ENCODE measurements at regions not wholly inside any gene's neighbourhood (a gene's known extent, or its start where the extent isn't known, plus 50 kb on each side); places are given as distances from the start of the nearest gene placed in this dataset.

DNA sequence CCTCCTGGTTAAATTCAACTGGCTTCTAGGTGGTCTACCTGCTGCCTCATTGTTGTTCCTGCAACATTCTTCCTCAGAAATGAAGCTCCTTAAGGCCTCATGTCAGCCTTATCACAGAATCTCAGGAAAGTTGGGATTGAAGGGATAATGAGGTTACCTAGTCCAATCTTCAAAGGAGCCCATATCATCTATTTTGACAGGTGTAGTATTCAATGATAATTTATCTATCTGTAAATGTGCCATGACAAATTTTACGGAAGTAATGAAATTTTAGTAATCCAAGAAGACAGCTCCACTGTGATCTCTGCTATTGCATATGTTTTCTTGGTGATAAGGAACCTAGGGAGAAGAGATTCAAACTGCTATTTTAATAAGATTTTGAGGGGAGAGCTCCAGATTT is 973.8 kb downstream of the ROBO2 start:
- DNase-seq: no peak

GRCh38 chr3:78015856-78016255 is 976.0 kb downstream of the ROBO2 start:
- DNase-seq: no peak

GRCh38 chr3:78021710-78022109 is 981.8 kb downstream of the ROBO2 start:
- DNase-seq: no peak

DNA sequence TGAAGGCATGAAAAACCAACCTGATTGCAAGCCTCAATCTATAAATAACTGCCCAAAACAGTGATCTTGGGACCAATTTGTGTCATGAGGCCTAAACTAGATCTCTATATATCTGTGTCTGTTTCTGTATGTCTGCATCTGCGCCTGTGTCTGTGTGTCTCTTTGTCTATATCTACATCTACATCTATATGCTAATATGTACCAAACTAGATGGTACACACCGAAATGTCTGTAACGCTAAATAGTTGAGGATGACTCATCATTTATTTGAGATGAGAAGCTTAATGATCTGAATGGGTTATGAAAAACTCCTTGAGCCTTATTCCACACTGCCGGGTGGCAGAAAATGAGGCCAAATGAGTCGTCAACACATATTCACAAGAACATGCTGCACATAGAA is 982.3 kb downstream of the ROBO2 start:
- DNase-seq: no peak

GRCh38 chr3:78023257-78023656 is 983.4 kb downstream of the ROBO2 start:
- DNase-seq: no peak

DNA sequence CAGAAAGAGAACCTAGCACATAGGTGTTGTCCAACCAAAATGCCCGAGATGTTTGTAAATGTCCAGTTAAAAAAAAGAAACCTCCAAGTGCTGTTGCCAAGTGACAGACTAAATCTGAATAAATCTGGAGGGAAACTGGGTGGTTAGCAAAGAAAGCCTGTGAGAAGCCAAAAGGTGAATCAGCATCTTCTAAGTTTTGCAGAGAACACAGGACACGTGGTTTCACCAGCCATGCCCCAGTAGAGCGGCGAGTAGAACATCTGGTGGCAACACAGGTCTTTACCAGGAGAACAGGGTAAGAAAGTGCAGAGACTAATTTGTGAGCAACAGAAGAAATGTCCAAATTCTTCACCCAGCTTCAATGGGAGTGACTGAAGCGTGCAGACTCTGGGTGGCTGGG is 986.0 kb downstream of the ROBO2 start:
- DNase-seq: no peak

DNA sequence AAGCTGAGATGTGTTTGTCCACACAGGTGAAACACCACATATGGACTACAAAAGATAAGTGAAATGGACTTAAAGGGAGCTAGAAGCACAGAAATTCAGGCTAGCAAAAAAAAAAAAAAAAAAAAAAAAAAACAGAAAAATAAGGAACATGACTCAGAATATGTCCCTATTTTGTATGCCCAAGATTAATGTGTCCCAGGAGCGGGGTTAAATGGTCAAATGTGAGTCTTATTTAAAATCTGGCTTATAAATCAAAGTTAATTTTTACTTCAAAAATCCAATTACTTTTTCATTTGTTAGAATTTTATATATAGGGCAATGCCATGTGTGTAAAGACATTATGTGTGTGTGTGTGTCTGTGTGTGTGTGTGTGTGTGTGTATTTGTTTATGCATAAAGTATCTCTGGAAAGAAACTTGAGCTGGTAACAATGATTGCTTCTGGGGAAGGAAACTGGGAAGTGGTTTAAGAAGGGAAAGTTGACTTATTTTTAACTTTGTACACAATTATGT is 986.5 kb downstream of the ROBO2 start:
- DNase-seq: no peak

DNA sequence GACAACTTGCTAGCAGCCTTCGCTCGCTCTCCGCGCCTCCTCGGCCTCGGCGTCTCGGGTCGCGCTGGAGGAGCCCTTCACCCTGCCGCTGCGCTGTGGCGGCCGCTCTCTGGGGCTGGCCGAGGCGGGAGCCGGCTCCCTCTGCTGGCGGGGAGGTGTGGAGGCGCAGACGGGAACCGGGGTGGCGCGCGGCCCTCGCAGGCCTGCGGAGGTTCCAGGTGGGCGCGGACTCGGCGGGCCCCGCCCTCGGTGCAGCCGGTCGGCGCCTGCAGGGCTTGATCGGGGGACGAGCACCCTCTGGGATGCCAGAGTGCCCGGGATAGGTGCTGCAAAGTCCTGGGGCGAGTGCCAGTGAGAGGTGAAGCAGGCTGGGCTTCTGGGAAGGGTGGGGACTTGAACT is 989.9 kb downstream of the ROBO2 start:
- no peak for DNase-seq

DNA sequence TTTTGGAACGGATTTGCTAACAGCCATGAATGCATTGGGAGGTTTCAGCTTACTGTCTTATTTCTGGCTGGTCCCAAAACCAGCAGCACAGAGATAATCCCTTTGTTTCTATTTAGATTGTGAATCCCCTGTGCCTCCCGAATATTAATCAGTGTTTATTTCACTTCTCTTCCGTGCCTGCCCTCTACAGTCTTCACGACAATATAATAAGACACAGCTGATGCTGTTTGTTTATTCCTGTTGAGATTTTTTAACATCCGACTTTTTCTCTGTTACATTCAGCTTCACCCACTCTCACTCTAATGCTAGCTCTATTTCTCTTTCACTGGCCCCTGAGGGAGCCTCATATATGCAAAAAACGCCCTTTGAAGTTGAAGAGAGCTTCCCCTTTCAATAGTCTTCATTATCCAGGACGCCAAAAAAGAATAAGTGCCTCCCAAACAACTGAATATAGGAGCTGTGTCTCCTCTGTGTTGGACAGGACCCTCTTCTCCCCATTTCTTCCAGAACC is 995.3 kb downstream of the ROBO2 start:
- DNase-seq: no peak

DNA sequence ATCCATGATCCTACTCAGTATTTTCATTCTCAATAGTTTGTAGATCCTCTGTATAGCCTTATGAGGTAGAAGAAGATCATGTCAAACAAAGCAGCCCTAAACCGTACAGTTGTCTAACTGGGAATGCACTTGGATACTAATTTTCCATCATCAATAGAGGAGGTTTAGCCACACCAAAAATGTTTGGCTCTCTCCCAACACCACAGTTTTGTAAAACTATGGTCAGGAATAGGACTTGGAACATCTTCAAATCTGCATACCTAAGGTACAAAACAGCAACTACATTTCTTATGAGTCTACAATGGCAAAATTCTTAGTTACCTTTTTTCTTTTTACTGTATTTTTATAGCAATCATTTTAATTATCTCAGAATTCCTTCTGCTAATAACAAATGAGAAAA is 1001.6 kb downstream of the ROBO2 start:
- DNase-seq: no peak

GRCh38 chr3:78046566-78046965 is 1006.7 kb downstream of the ROBO2 start:
- DNase-seq: no peak

DNA sequence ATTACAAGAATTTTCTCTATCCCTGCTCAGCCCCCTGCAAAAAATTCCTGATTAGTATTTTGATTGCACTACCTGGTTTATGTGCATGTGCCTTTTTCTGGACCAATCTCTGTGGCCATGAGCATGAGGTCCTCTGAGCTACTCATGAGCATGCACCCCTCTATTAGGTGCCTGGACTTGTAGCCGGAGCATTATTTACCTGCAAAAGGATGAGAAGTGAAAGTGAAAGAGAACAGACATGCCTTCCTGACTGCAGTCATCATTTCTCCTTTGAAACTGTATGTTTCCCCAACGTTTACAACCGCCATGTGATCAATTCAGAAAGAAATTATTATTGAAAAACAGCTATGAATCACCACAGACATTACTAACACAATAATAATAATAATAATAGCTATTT is 1008.8 kb downstream of the ROBO2 start:
- DNase-seq: no peak

GRCh38 chr3:78049521-78049920 is 1009.6 kb downstream of the ROBO2 start:
- no peak for DNase-seq

DNA sequence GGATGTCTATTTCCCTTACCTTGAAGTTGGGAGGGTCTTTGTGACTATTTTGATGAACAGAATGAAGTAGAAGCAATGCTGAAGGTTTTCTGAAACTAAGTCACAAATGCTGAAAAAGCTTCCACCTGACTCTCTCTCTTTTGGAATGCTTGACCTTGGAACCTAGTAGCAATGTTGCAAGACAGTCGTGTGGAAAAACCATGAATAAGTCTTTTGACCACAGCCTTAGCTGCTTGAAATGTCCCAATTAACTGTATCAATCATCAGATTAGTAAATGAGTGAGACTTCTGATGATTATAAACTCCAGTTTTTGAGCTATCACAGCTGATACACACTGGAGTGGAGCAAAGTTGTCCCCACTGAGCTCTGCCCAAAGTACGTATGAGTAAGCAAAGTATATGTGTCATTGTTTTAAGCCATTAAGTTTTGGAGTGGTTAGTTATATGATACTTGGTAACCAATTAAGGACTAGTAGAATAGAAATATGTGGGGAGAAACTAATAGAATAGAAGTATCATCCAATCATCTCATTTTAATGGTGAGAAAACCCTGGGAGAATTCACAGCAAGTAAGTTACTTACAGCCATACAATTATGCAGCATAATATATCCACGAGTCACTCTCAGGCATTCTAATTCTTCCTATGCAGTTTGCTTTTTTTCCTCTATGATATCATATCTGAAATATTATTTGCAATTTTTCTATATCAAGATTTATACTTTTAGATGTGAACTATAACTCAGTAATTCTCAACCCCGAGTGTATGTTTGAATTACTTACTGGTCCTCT is 1010.6 kb downstream of the ROBO2 start:
- DNase-seq: no peak

- DNase-seq: no peak
Measured at GRCh38 chr3:78052746-78053145, 1012.8 kb downstream of the ROBO2 start.

GRCh38 chr3:78066287-78066686 is 1026.4 kb downstream of the ROBO2 start:
- DNase-seq: no peak

DNA sequence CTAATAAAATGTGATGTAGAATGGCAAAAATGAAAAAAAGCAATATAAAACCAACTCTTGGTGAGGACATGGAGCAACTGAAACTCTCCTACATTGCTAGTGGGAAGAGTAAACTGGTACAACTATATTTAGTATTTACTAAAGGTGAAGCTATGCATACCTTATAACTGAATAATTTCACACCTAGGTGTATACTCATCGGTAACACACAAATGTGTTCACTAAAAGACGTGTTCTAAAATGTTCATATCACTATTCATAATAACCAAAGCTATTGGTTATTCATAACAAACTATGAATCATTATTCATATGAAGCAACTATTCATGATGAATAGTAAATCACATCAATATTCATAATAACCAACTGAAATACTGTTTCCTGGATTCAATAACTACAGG is 1030.3 kb downstream of the ROBO2 start:
- DNase-seq: no peak

GRCh38 chr3:78076379-78076778 is 1036.5 kb downstream of the ROBO2 start:
- DNase-seq: no peak

DNA sequence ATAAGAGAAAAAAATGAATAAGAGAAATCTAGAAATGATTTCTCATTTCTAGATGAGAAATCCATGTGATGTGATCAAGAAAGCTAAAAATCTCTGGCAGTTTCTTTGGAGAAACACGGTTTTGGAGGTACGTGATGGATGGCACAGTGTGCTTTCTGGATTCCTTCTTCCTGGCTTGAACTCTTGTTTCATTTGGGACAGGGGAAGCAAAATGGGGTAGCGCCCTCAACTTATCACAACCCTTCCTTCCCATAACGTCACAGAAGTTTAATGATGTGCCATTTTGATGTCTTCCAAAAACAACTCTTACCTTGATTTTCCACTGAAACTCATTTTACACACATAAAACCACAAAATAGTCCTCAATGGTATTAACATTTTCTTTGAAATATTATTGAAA is 1037.3 kb downstream of the ROBO2 start:
- DNase-seq: no peak

DNA sequence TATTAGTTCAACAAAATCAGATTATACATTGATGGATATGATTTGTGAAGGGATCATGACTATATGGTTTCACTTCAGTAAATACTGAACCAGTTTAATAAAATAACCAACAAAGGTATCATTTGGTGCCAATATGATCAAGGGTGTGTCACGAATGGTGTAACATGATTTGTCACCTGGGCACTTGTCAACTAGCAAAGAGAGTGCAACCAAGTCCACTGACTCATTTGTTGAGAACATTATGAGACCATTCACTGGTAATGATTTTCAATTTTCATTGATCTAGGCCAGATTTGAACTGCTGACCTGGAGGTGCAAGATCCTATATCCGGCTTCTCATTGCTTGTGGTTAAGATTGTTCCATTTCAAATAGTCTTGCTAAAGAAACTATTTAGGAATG is 1037.9 kb downstream of the ROBO2 start:
- DNase-seq: no peak

DNA sequence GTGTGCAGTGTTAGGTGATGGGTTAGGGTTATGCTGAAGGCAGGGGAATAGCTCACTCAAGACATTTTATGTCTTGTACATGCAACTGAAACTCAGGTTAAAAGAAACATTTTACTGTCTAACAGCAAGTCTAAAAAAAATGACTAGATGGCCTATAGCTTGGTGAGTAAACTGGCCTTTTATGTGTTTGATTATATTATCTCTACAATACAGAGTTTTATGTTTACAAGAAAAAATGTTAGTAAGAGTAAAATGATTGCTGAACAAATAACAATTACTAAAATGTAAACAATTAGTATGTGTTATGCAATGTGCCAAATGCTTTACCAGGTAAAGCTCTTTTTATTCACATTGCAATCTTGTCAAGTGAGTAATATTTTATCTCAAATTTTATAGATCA is 1039.6 kb downstream of the ROBO2 start:
- no peak for DNase-seq

DNA sequence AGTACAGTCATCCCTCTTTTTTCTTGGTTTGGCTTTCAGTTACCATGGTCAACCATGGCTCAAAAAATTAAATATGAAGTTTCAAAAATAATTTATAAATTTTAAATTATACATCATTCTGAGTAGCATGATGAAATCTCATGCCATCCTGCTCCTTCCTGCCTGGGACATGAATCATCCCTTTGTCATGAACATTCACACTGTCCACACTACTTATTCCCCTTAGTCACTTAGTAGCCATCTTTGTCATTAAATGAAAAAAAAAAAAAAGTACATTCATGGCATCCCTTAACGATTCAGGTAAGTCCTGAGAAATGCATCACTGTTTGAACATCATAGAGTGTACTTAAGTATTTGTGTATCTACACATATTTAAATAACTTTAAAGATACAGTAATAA is 1046.3 kb downstream of the ROBO2 start:
- DNase-seq: no peak

- no peak for DNase-seq
Measured at GRCh38 chr3:78087134-78087533, 1047.2 kb downstream of the ROBO2 start.

- DNase-seq: no peak
Measured at GRCh38 chr3:78088006-78088405, 1048.1 kb downstream of the ROBO2 start.

DNA sequence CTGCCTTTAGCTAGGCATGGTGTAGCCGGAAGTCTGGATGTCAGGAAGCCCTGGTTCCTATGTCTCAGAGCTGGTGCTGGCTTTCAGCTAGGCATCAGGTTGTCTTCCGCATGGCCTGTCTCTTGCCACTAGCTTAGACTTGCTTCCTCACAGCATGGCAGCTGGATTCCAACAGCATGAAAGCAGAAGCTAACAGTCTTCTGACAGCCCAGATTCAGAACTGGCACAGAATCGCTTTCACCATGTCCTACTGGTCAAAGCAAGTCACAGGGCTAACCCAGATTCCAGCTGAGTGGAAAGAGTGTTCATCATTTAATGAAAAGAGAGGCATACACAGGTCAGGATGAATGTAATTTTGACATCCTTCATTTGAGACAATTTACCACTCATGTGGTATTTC is 1050.5 kb downstream of the ROBO2 start:
- DNase-seq: no peak

Data from NCI-H526 treated with DMSO at 0.1 percent for 48 hours (cell line).